GM19238 (cell line): ENCODE measurements at regions not wholly inside any gene's neighbourhood (a gene's known extent, or its start where the extent isn't known, plus 50 kb on each side); places are given as distances from the start of the nearest gene placed in this dataset.
"Not testable (repeated sequence)": the region's sequence is repeated elsewhere in the genome, so short reads cannot be mapped to it uniquely, and the experiment has no call there.

Experiments
- DNase-seq: peaks from one replicate; pipeline ENCODE4 v3.0.0; 2011; ENCODE audit warnings: low spot score; ENCODE audit not compliant: insufficient read length

- DNase-seq, result no peak
Measured at GRCh38 chr3:59506191-59506590, 456.4 kb upstream of the CFAP20DC start.

- DNase-seq, result no peak
Measured at GRCh38 chr3:59503441-59503840, 453.6 kb upstream of the CFAP20DC start.

- no peak for DNase-seq
Measured at GRCh38 chr3:59502806-59503205, 453.0 kb upstream of the CFAP20DC start.

- no peak for DNase-seq
Measured at GRCh38 chr3:59499954-59500353, 450.1 kb upstream of the CFAP20DC start.

- DNase-seq, result no peak
Measured at GRCh38 chr3:59499000-59499399, 449.2 kb upstream of the CFAP20DC start.

- no peak for DNase-seq
Measured at GRCh38 chr3:59496250-59496649, 446.4 kb upstream of the CFAP20DC start.

GRCh38 chr3:59494969-59495368, 445.1 kb upstream of the CFAP20DC start:
- DNase-seq, result not testable (repeated sequence)

- DNase-seq, result no peak
Measured at GRCh38 chr3:59486520-59486919, 436.7 kb upstream of the CFAP20DC start.

GRCh38 chr3:59483191-59483590, 433.4 kb upstream of the CFAP20DC start:
- no peak for DNase-seq

GRCh38 chr3:59482684-59483083, 432.9 kb upstream of the CFAP20DC start:
- no peak for DNase-seq

GRCh38 chr3:59481776-59482400, 432.1 kb upstream of the CFAP20DC start:
- no peak for DNase-seq

- no peak for DNase-seq
Measured at GRCh38 chr3:59480486-59480995, 430.7 kb upstream of the CFAP20DC start.

GRCh38 chr3:59473636-59474035, 423.8 kb upstream of the CFAP20DC start:
- no peak for DNase-seq

- no peak for DNase-seq
Measured at GRCh38 chr3:59472541-59472940, 422.7 kb upstream of the CFAP20DC start.

GRCh38 chr3:59469948-59470723, 420.3 kb upstream of the CFAP20DC start:
- DNase-seq, result no peak

GRCh38 chr3:59467476-59467875, 417.7 kb upstream of the CFAP20DC start:
- DNase-seq, result no peak

GRCh38 chr3:59464187-59464586, 414.4 kb upstream of the CFAP20DC start:
- no peak for DNase-seq

- DNase-seq, result no peak
Measured at GRCh38 chr3:59463253-59463652, 413.4 kb upstream of the CFAP20DC start.

GRCh38 chr3:59460068-59460467, 410.2 kb upstream of the CFAP20DC start:
- DNase-seq, result no peak

- no peak for DNase-seq
Measured at GRCh38 chr3:59456852-59457485, 407.1 kb upstream of the CFAP20DC start.

- DNase-seq, result no peak
Measured at GRCh38 chr3:59451800-59452746, 402.2 kb upstream of the CFAP20DC start.
